Type B pancreatic cell (in vitro differentiated cells): ENCODE measurements at regions not wholly inside any gene's neighbourhood (a gene's known extent, or its start where the extent isn't known, plus 50 kb on each side); places are given as distances from the start of the nearest gene placed in this dataset.

ENCODE experiments used
- DNase-seq: peaks from one replicate; pipeline ENCODE4 v3.0.0; 2021; ENCODE audit warnings: mixed read lengths; ENCODE audit not compliant: unreplicated experiment; ENCODE audit errors: extremely low spot score
- H3K27ac Mint-ChIP-seq: 2 replicates; pipeline ENCODE4 v1.8.0; 2021; ENCODE audit warnings: mild to moderate bottlenecking, mixed read lengths
- H3K27me3 Mint-ChIP-seq: 2 replicates; pipeline ENCODE4 v1.8.0; 2021; ENCODE audit warnings: mixed read lengths
- H3K36me3 Mint-ChIP-seq: 2 replicates; pipeline ENCODE4 v1.8.0; 2021; ENCODE audit warnings: mixed read lengths
- H3K4me1 Mint-ChIP-seq: one replicate; pipeline ENCODE4 v1.8.0; 2021; ENCODE audit warnings: mixed read lengths; ENCODE audit not compliant: unreplicated experiment
- H3K4me3 Mint-ChIP-seq: 2 replicates; pipeline ENCODE4 v1.8.0; 2021; ENCODE audit warnings: mild to moderate bottlenecking, mixed read lengths
- H3K9me3 Mint-ChIP-seq: 2 replicates; pipeline ENCODE4 v1.8.0; 2021; ENCODE audit warnings: mixed read lengths
- TF ChIP-seq, protein P1 (sequence below): fragments of 200-600 bp; sonication (generic); conservative IDR thresholded peaks from 2 replicates; pipeline ENCODE4 v1.5.0; 2021; ENCODE audit warnings: antibody characterized with exemption, mild to moderate bottlenecking

- TF ChIP-seq, protein P1, sequence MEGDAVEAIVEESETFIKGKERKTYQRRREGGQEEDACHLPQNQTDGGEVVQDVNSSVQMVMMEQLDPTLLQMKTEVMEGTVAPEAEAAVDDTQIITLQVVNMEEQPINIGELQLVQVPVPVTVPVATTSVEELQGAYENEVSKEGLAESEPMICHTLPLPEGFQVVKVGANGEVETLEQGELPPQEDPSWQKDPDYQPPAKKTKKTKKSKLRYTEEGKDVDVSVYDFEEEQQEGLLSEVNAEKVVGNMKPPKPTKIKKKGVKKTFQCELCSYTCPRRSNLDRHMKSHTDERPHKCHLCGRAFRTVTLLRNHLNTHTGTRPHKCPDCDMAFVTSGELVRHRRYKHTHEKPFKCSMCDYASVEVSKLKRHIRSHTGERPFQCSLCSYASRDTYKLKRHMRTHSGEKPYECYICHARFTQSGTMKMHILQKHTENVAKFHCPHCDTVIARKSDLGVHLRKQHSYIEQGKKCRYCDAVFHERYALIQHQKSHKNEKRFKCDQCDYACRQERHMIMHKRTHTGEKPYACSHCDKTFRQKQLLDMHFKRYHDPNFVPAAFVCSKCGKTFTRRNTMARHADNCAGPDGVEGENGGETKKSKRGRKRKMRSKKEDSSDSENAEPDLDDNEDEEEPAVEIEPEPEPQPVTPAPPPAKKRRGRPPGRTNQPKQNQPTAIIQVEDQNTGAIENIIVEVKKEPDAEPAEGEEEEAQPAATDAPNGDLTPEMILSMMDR = no peak
- no peaks in the 10 kb centered on the region for H3K36me3 Mint-ChIP-seq
- H3K9me3 Mint-ChIP-seq = peaks cover 4% of the 10 kb centered on the region
- peaks cover 19% of the 10 kb centered on the region for H3K4me1 Mint-ChIP-seq
- H3K4me3 Mint-ChIP-seq = no peak overlapping the region
- DNase-seq = no peak
- peaks cover 18% of the 10 kb centered on the region for H3K27me3 Mint-ChIP-seq
- H3K27ac Mint-ChIP-seq = no peak overlapping the region
Measured at GRCh38 chr5:69004676-69005075, 89.1 kb upstream of the SLC30A5 start.

DNA sequence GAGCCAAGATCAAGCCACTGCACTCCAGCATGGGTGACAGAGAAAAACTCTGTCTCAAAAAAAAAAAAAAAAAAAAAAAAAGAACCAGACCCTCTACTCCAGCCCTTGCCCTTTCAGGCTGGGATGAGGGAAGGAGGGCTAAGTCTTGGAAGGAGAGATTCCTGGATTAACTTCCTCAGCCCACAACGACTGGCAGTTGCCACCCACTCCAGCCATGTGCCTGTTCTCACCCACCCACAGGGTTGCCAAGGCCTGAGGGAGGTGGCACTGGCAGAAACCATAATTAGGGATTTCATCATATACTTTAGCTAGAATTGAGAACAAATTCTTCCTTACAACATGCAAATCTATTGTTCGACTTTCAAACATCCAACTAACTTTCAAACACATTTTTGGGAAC is 87.8 kb upstream of the SLC30A5 start:
- TF ChIP-seq, protein P1 = no peak
- H3K27ac Mint-ChIP-seq = no peak overlapping the region

GRCh38 chr5:69007163-69007562 is 86.7 kb upstream of the SLC30A5 start:
- H3K36me3 Mint-ChIP-seq = no peaks in the 10 kb centered on the region
- no peak overlapping the region for H3K4me3 Mint-ChIP-seq
- H3K4me1 Mint-ChIP-seq = peaks cover 14% of the 10 kb centered on the region
- peaks cover 4% of the 10 kb centered on the region for H3K9me3 Mint-ChIP-seq
- DNase-seq = no peak
- TF ChIP-seq, protein P1 = no peak
- no peak overlapping the region for H3K27ac Mint-ChIP-seq
- H3K27me3 Mint-ChIP-seq = peaks cover 18% of the 10 kb centered on the region

More for the DNA sequence above, 87.8 kb upstream of the SLC30A5 start:
- no peak overlapping the region for H3K4me3 Mint-ChIP-seq
- no peak for DNase-seq
- H3K36me3 Mint-ChIP-seq = no peaks in the 10 kb centered on the region
- H3K9me3 Mint-ChIP-seq = peaks cover 4% of the 10 kb centered on the region
- peaks cover 18% of the 10 kb centered on the region for H3K27me3 Mint-ChIP-seq
- peaks cover 20% of the 10 kb centered on the region for H3K4me1 Mint-ChIP-seq

DNA sequence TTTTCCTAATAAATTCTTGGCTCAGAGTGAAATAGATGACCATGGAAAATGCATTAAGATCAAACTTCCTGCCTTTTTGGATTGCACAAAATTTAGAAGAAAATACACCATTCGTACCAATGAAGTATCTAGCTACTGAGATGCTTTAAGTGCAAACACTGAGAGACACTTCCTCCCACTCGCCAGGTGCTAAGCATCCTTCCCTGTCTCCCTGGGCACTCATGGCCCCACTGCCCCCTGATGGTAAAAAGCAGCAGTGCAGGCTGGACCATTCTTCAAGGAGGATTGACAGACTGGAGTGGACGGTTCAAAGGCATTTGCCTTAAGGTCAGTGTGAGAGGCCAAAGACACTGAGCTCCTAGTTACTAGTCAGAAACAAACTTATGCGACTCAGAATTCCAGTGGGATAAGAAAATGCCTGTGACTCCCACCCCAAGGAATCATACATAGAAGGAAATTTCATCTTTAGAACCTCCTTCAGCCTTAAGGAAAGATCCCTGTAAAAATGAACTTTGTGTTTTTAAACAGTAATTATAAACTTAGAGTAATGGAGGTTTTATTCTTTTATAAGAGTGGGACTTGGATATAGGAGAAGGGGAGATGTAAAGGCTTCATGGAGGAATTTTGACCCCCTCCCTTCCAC is 86.0 kb upstream of the SLC30A5 start:
- peaks cover 14% of the 10 kb centered on the region for H3K4me1 Mint-ChIP-seq
- H3K4me3 Mint-ChIP-seq = no peak overlapping the region
- peaks cover 4% of the 10 kb centered on the region for H3K9me3 Mint-ChIP-seq
- H3K36me3 Mint-ChIP-seq = no peaks in the 10 kb centered on the region
- H3K27ac Mint-ChIP-seq = no peak overlapping the region
- peak; percentile 76 for DNase-seq
- peaks cover 20% of the 10 kb centered on the region for H3K27me3 Mint-ChIP-seq
- TF ChIP-seq, protein P1 = peak; percentile 89

- peaks cover 22% of the 10 kb centered on the region for H3K27me3 Mint-ChIP-seq
- no peak for DNase-seq
- H3K36me3 Mint-ChIP-seq = no peaks in the 10 kb centered on the region
- H3K4me3 Mint-ChIP-seq = no peak overlapping the region
- H3K9me3 Mint-ChIP-seq = peaks cover 13% of the 10 kb centered on the region
- no peak overlapping the region for H3K27ac Mint-ChIP-seq
- TF ChIP-seq, protein P1 = no peak
- peaks cover 14% of the 10 kb centered on the region for H3K4me1 Mint-ChIP-seq
Measured at GRCh38 chr5:69010476-69010875, 83.3 kb upstream of the SLC30A5 start.

- TF ChIP-seq, protein P1 = no peak
- no peaks in the 10 kb centered on the region for H3K36me3 Mint-ChIP-seq
- no peak overlapping the region for H3K27ac Mint-ChIP-seq
- no peak for DNase-seq
- H3K27me3 Mint-ChIP-seq = peaks cover 18% of the 10 kb centered on the region
- peaks cover 13% of the 10 kb centered on the region for H3K9me3 Mint-ChIP-seq
- H3K4me1 Mint-ChIP-seq = peaks cover 13% of the 10 kb centered on the region
- H3K4me3 Mint-ChIP-seq = no peak overlapping the region
Measured at GRCh38 chr5:69011910-69012309, 81.9 kb upstream of the SLC30A5 start.
